CD4-positive, alpha-beta T cell (primary cell): ENCODE measurements at regions not wholly inside any gene's neighbourhood (a gene's known extent, or its start where the extent isn't known, plus 50 kb on each side); places are given as distances from the start of the nearest gene placed in this dataset.

Experiments
- ATAC-seq: fragments of 200-7000 bp; cut with Tn5 transposase; one replicate; pipeline ENCODE4 v1.10.0; 2022; ENCODE audit warnings: mild to moderate bottlenecking; ENCODE audit not compliant: poor library complexity
- CTCF ChIA-PET: fragments of 350-600 bp; sonication (Branson Sonifier 250); formaldehyde crosslinking; loops from one replicate; lab custom pipeline; 2021; ENCODE audit warnings: antibody characterized with exemption, inconsistent platforms; lab: Charles Lee
- POLR2A ChIA-PET: fragments of 350-600 bp; sonication (Branson Sonifier 250); formaldehyde crosslinking; loops from one replicate; lab custom pipeline; 2021; ENCODE audit warnings: antibody characterized with exemption, inconsistent platforms; lab: Charles Lee
- DNase-seq, 14 experiments: peaks; one replicate each; pipeline ENCODE4 v3.0.0-alpha.2; 2013 to 2020; ENCODE audit warnings: mixed read lengths in 2 of 14
- H3K27ac ChIP-seq, 2 donors: one replicate each; pipeline versions ENCODE4 v1.5.1 to v1.7.0; 2013; ENCODE audit warnings: low read length in 2 of 2, low read depth in 1 of 2, mild to moderate bottlenecking in 1 of 2
- H3K27me3 ChIP-seq, 2 experiments: 1 replicate in 1 of 2; 2 replicates in 1 of 2; pipeline versions ENCODE4 v1.6.1 to v1.7.0; 2013; ENCODE audit warnings: low read length in 2 of 2, control low read depth in 1 of 2, mild to moderate bottlenecking in 1 of 2, moderate library complexity in 1 of 2; ENCODE audit not compliant: insufficient read depth in 2 of 2, control insufficient read depth in 1 of 2
- H3K36me3 ChIP-seq: one replicate; pipeline ENCODE4 v1.6.1; 2013; ENCODE audit warnings: low read length, control low read depth; ENCODE audit not compliant: insufficient read depth
- H3K4me1 ChIP-seq: one replicate; pipeline ENCODE4 v1.6.1; 2013; ENCODE audit warnings: low read length, control low read depth; ENCODE audit not compliant: insufficient read depth
- H3K4me3 ChIP-seq: one replicate; pipeline ENCODE4 v1.5.1; 2013; ENCODE audit warnings: mild to moderate bottlenecking, low read length, moderate library complexity
- H3K9me3 ChIP-seq, 2 experiments: 1 replicate in 1 of 2; 2 replicates in 1 of 2; pipeline versions ENCODE4 v1.6.1 to v1.7.0; 2013; ENCODE audit warnings: low read length in 2 of 2, mild to moderate bottlenecking in 2 of 2, control low read depth in 1 of 2, moderate library complexity in 1 of 2; ENCODE audit not compliant: control insufficient read depth in 1 of 2, insufficient read depth in 1 of 2
- H3K27ac Mint-ChIP-seq: one replicate; pipeline ENCODE4 v1.8.0; 2020; ENCODE audit warnings: mixed read lengths
- H3K27me3 Mint-ChIP-seq: one replicate; pipeline ENCODE4 v1.8.0; 2021; ENCODE audit warnings: mixed read lengths
- H3K36me3 Mint-ChIP-seq: one replicate; pipeline ENCODE4 v1.8.0; 2021; ENCODE audit warnings: low read depth, mixed read lengths
- H3K4me1 Mint-ChIP-seq: one replicate; pipeline ENCODE4 v1.8.0; 2021; ENCODE audit warnings: low read depth, mixed read lengths
- H3K4me3 Mint-ChIP-seq: one replicate; pipeline ENCODE4 v1.8.0; 2020; ENCODE audit warnings: mild to moderate bottlenecking, mixed read lengths
- H3K9me3 Mint-ChIP-seq: one replicate; pipeline ENCODE4 v1.8.0; 2020; ENCODE audit warnings: mixed read lengths
- CTCF ChIP-seq: fragments of 200-600 bp; IDR thresholded peaks from one replicate; pipeline ENCODE4 v1.8.0; 2022; ENCODE audit warnings: antibody characterized with exemption, mild to moderate bottlenecking
- intact Hi-C, 2 experiments: fragments of 100-400 bp; cut with DNase I in 1 of 2; cut with micrococcal nuclease in 1 of 2; formaldehyde crosslinking; loops; one replicate each; pipeline versions ENCODE4 v1.15.1 to v1.9.0; 2023 to 2025; cut with DNase I, micrococcal nuclease

- no peak overlapping the region for H3K27ac Mint-ChIP-seq
- H3K27ac ChIP-seq = no peak overlapping the region
- H3K27me3 Mint-ChIP-seq = peaks cover 9% of the 10 kb centered on the region
- no peaks in the 10 kb centered on the region for H3K36me3 Mint-ChIP-seq
- intact Hi-C loops = no loop called here
- no peaks in the 10 kb centered on the region for H3K36me3 ChIP-seq
- no peaks in the 10 kb centered on the region for H3K27me3 ChIP-seq
- H3K4me3 ChIP-seq = no peak overlapping the region
- H3K4me1 ChIP-seq = no peaks in the 10 kb centered on the region
- H3K9me3 ChIP-seq = no peaks in the 10 kb centered on the region
- no peaks in the 10 kb centered on the region for H3K9me3 Mint-ChIP-seq
- TF ChIP-seq CTCF = no peak
- ATAC-seq (no peak), DNase-seq (no peak)
- H3K4me3 Mint-ChIP-seq = no peak overlapping the region
- ChIA-PET CTCF (no interaction called here), POLR2A (no interaction called here)
- no peaks in the 10 kb centered on the region for H3K4me1 Mint-ChIP-seq
Measured at GRCh38 chr4:112916868-112917267, 132.6 kb upstream of the ANK2 start.

GRCh38 chr4:112923516-112923915 lies 125.9 kb upstream of the ANK2 start:
- H3K9me3 ChIP-seq = no peaks in the 10 kb centered on the region
- H3K4me3 ChIP-seq = no peak overlapping the region
- no peaks in the 10 kb centered on the region for H3K36me3 ChIP-seq
- ATAC-seq = no peak
- no peak overlapping the region for H3K27ac ChIP-seq
- peaks cover 22% of the 10 kb centered on the region for H3K27me3 Mint-ChIP-seq
- ChIA-PET POLR2A (no interaction called here), CTCF (no interaction called here)
- H3K27me3 ChIP-seq = no peaks in the 10 kb centered on the region
- H3K27ac Mint-ChIP-seq = no peak overlapping the region
- no peak overlapping the region for H3K4me3 Mint-ChIP-seq
- H3K9me3 Mint-ChIP-seq = no peaks in the 10 kb centered on the region
- no peaks in the 10 kb centered on the region for H3K4me1 Mint-ChIP-seq
- no peak for TF ChIP-seq CTCF
- no peak for DNase-seq
- no peaks in the 10 kb centered on the region for H3K4me1 ChIP-seq
- H3K36me3 Mint-ChIP-seq = no peaks in the 10 kb centered on the region
- intact Hi-C loops = no loop called here

GRCh38 chr4:112926819-112927218 lies 122.6 kb upstream of the ANK2 start:
- H3K27ac ChIP-seq = no peak overlapping the region
- no peaks in the 10 kb centered on the region for H3K4me1 Mint-ChIP-seq
- peaks cover 22% of the 10 kb centered on the region for H3K27me3 Mint-ChIP-seq
- intact Hi-C loops = no loop called here
- ATAC-seq (no peak), DNase-seq (no peak)
- no peaks in the 10 kb centered on the region for H3K27me3 ChIP-seq
- H3K9me3 Mint-ChIP-seq = no peaks in the 10 kb centered on the region
- H3K36me3 Mint-ChIP-seq = no peaks in the 10 kb centered on the region
- H3K4me3 ChIP-seq = no peak overlapping the region
- no peaks in the 10 kb centered on the region for H3K36me3 ChIP-seq
- H3K27ac Mint-ChIP-seq = no peak overlapping the region
- ChIA-PET CTCF (no interaction called here), POLR2A (no interaction called here)
- no peak for TF ChIP-seq CTCF
- H3K4me1 ChIP-seq = no peaks in the 10 kb centered on the region
- H3K9me3 ChIP-seq = no peaks in the 10 kb centered on the region
- no peak overlapping the region for H3K4me3 Mint-ChIP-seq
